WTC11 (cell line): ENCODE measurements at regions not wholly inside any gene's neighbourhood (a gene's known extent, or its start where the extent isn't known, plus 50 kb on each side); places are given as distances from the start of the nearest gene placed in this dataset.

Source experiments
- AR ChIP-seq: fragments of 250-450 bp; sonication (Bioruptor Pico); IDR thresholded peaks from 2 replicates; pipeline ENCODE4 v1.9.0; 2021; ENCODE audit warnings: mild to moderate bottlenecking
- ATF1 ChIP-seq: sonication (generic); formaldehyde crosslinking; IDR thresholded peaks from 2 replicates; pipeline ENCODE4 v1.8.1; 2023; ENCODE audit warnings: mild to moderate bottlenecking, moderate library complexity, missing genetic modification reagents
- CREB1 ChIP-seq: sonication (generic); formaldehyde crosslinking; IDR thresholded peaks from 2 replicates; pipeline ENCODE4 v1.8.0; 2023; ENCODE audit warnings: mild to moderate bottlenecking, missing genetic modification reagents
- CTCF ChIP-seq: fragments of 200-600 bp; IDR thresholded peaks from 2 replicates; pipeline ENCODE4 v1.8.0; 2022; ENCODE audit warnings: antibody characterized with exemption
- FOXJ3 ChIP-seq: sonication (generic); formaldehyde crosslinking; IDR thresholded peaks from 2 replicates; pipeline ENCODE4 v1.9.0; 2021; ENCODE audit warnings: missing genetic modification reagents, mild to moderate bottlenecking, borderline replicate concordance
- NR3C1 ChIP-seq: sonication (generic); formaldehyde crosslinking; conservative IDR thresholded peaks from 2 replicates; pipeline ENCODE4 v1.8.1; 2023; ENCODE audit warnings: low read depth, mild to moderate bottlenecking, missing genetic modification reagents
- SP1 ChIP-seq: sonication (generic); formaldehyde crosslinking; conservative IDR thresholded peaks from 2 replicates; pipeline ENCODE4 v1.8.1; 2022; ENCODE audit warnings: missing genetic modification reagents
- TCF7 ChIP-seq: sonication (generic); formaldehyde crosslinking; IDR thresholded peaks from 2 replicates; pipeline ENCODE4 v1.8.0; 2022; ENCODE audit warnings: mild to moderate bottlenecking, low read depth, missing genetic modification reagents, moderate library complexity
- ZNF263 ChIP-seq: sonication (generic); formaldehyde crosslinking; IDR thresholded peaks from 2 replicates; pipeline ENCODE4 v1.8.1; 2022; ENCODE audit warnings: low read depth, mild to moderate bottlenecking, moderate library complexity, missing genetic modification reagents
- ZNF512 ChIP-seq: sonication (generic); formaldehyde crosslinking; IDR thresholded peaks from 2 replicates; pipeline ENCODE4 v1.8.1; 2022; ENCODE audit warnings: missing genetic modification reagents, borderline replicate concordance
- TF ChIP-seq, protein P1 (sequence below): sonication (generic); formaldehyde crosslinking; conservative IDR thresholded peaks from 2 replicates; pipeline ENCODE4 v1.8.1; 2023; ENCODE audit warnings: mild to moderate bottlenecking, low read depth, missing genetic modification reagents, moderate library complexity

DNA sequence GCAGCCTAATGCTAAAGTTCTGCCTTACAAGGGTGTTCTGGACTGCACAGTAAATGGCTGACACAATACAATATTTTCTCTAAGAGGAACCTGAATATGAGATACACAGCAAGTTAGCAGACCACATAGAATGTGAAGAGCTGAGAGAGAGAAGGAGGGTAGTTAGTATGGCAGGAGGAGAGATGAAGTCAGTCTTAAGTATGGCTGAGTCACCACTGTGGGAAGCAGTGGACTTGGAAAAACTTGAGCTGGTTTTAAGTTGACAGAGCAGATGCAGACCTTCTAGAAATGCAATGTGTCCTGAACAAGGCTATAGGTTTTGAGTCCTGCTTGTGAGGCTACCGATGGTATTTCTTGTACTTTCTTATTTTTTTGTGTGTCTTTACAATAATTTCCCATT is 172.5 kb downstream of the SH2D1A start:
- no peak for TF ChIP-seq CTCF
- no peak for TF ChIP-seq ATF1
- TF ChIP-seq TCF7 (CRISPR knock-in tag): no peak
- no peak for TF ChIP-seq FOXJ3 (CRISPR knock-in tag)
- TF ChIP-seq ZNF263 (CRISPR knock-in tag): no peak
- TF ChIP-seq, protein P1, sequence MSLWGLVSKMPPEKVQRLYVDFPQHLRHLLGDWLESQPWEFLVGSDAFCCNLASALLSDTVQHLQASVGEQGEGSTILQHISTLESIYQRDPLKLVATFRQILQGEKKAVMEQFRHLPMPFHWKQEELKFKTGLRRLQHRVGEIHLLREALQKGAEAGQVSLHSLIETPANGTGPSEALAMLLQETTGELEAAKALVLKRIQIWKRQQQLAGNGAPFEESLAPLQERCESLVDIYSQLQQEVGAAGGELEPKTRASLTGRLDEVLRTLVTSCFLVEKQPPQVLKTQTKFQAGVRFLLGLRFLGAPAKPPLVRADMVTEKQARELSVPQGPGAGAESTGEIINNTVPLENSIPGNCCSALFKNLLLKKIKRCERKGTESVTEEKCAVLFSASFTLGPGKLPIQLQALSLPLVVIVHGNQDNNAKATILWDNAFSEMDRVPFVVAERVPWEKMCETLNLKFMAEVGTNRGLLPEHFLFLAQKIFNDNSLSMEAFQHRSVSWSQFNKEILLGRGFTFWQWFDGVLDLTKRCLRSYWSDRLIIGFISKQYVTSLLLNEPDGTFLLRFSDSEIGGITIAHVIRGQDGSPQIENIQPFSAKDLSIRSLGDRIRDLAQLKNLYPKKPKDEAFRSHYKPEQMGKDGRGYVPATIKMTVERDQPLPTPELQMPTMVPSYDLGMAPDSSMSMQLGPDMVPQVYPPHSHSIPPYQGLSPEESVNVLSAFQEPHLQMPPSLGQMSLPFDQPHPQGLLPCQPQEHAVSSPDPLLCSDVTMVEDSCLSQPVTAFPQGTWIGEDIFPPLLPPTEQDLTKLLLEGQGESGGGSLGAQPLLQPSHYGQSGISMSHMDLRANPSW (CRISPR knock-in tag): no peak
- no peak for TF ChIP-seq SP1 (CRISPR knock-in tag)
- TF ChIP-seq AR (CRISPR knock-in tag): no peak
- no peak for TF ChIP-seq NR3C1 (CRISPR knock-in tag)
- TF ChIP-seq ZNF512 (CRISPR knock-in tag): no peak
- no peak for TF ChIP-seq CREB1
